ENCODE measurements at regions not wholly inside any gene's neighbourhood (a gene's known extent, or its start where the extent isn't known, plus 50 kb on each side); places are given as distances from the start of the nearest gene placed in this dataset.

- H3K36me3 ChIP-seq (ENCODE audit: control insufficient read depth in 2 of 2, extremely low read depth in 1 of 2, insufficient read depth in 2 of 2, low read length in 2 of 2): no peaks in the 10 kb centered on the region
- no peak for DNase-seq (ENCODE audit: low read depth, low spot score)
- H4K20me1 ChIP-seq (ENCODE audit: control insufficient read depth, extremely low read depth, insufficient read depth, low read length): no peaks in the 10 kb centered on the region
- H3K4me1 ChIP-seq (ENCODE audit: control insufficient read depth, extremely low read depth, insufficient read depth, low read length): no peaks in the 10 kb centered on the region
- no peak overlapping the region for H3K4me2 ChIP-seq (ENCODE audit: control insufficient read depth, extremely low read depth, insufficient read depth, low read depth, low read length)
- TF ChIP-seq EZH2 (IDR thresholded peaks at IDR 0.05; ENCODE audit: low read length) (no peak), CTCF (optimal IDR thresholded peaks at IDR 0.05 in 1 of 3, IDR thresholded peaks at IDR 0.05 in 1 of 3, conservative IDR thresholded peaks at IDR 0.05 in 1 of 3; ENCODE audit: extremely low read depth in 1 of 3, insufficient read depth in 2 of 3, low read length in 3 of 3) (no peak)
- no peaks in the 10 kb centered on the region for H3K9me3 ChIP-seq (ENCODE audit: control insufficient read depth, low read depth, low read length)
- H3K27ac ChIP-seq (ENCODE audit: control insufficient read depth, insufficient read depth, low read length): no peak overlapping the region
- no peaks in the 10 kb centered on the region for H3K79me2 ChIP-seq (ENCODE audit: control insufficient read depth, insufficient read depth, low read length)
- dilution Hi-C loops (cut with MboI; ENCODE audit: extremely low pct_ligation_motif_present, low sequenced_read_pairs): no loop called here
- H3K9me1 ChIP-seq (ENCODE audit: control insufficient read depth, extremely low read depth, insufficient read depth, low read length): no peaks in the 10 kb centered on the region
- H2AFZ ChIP-seq (ENCODE audit: control insufficient read depth, low read length): no peak overlapping the region
- FAIRE-seq: no peak
- H3K4me3 ChIP-seq (ENCODE audit: control insufficient read depth in 2 of 3, extremely low read depth in 1 of 3, insufficient read depth in 2 of 3, low read depth in 1 of 3, low read length in 3 of 3): no peak overlapping the region
- no peaks in the 10 kb centered on the region for H3K27me3 ChIP-seq (ENCODE audit: control insufficient read depth, extremely low read depth, insufficient read depth, low read length)
- no peak overlapping the region for H3K9ac ChIP-seq (ENCODE audit: control insufficient read depth, extremely low read depth, insufficient read depth, low read length)
Measured at GRCh38 chr7:41828911-41829310, 126.0 kb upstream of the INHBA start.

- Histone ChIP-seq H2AFZ (ENCODE audit: control insufficient read depth, low read length) (no peak overlapping the region), H3K4me1 (ENCODE audit: control insufficient read depth, extremely low read depth, insufficient read depth, low read length) (no peaks in the 10 kb centered on the region), H3K9me3 (ENCODE audit: control insufficient read depth, low read depth, low read length) (no peaks in the 10 kb centered on the region), H4K20me1 (ENCODE audit: control insufficient read depth, extremely low read depth, insufficient read depth, low read length) (no peaks in the 10 kb centered on the region), H3K4me2 (ENCODE audit: control insufficient read depth, extremely low read depth, insufficient read depth, low read depth, low read length) (no peak overlapping the region), H3K79me2 (ENCODE audit: control insufficient read depth, insufficient read depth, low read length) (no peaks in the 10 kb centered on the region), H3K36me3 (ENCODE audit: control insufficient read depth in 2 of 2, extremely low read depth in 1 of 2, insufficient read depth in 2 of 2, low read length in 2 of 2) (no peaks in the 10 kb centered on the region), H3K4me3 (ENCODE audit: control insufficient read depth in 2 of 3, extremely low read depth in 1 of 3, insufficient read depth in 2 of 3, low read depth in 1 of 3, low read length in 3 of 3) (no peak overlapping the region), H3K27ac (ENCODE audit: control insufficient read depth, insufficient read depth, low read length) (no peak overlapping the region), H3K9me1 (ENCODE audit: control insufficient read depth, extremely low read depth, insufficient read depth, low read length) (no peaks in the 10 kb centered on the region), H3K9ac (ENCODE audit: control insufficient read depth, extremely low read depth, insufficient read depth, low read length) (no peak overlapping the region), H3K27me3 (ENCODE audit: control insufficient read depth, extremely low read depth, insufficient read depth, low read length) (no peaks in the 10 kb centered on the region)
- FAIRE-seq: no peak
- no peak for DNase-seq (ENCODE audit: low read depth, low spot score)
- dilution Hi-C loops (cut with MboI; ENCODE audit: extremely low pct_ligation_motif_present, low sequenced_read_pairs): no loop called here
- TF ChIP-seq CTCF (optimal IDR thresholded peaks at IDR 0.05 in 1 of 3, IDR thresholded peaks at IDR 0.05 in 1 of 3, conservative IDR thresholded peaks at IDR 0.05 in 1 of 3; ENCODE audit: extremely low read depth in 1 of 3, insufficient read depth in 2 of 3, low read length in 3 of 3) (no peak), EZH2 (IDR thresholded peaks at IDR 0.05; ENCODE audit: low read length) (no peak)
Measured at GRCh38 chr7:41826641-41827040, 123.8 kb upstream of the INHBA start.

All from keratinocyte (primary cell).